Activated T-helper 9 cell treated with anti-CD3 and anti-CD28 coated beads, Interleukin-2, amount 50 U/mL, for 16 hours (primary cell): ENCODE measurements at regions not wholly inside any gene's neighbourhood (a gene's known extent, or its start where the extent isn't known, plus 50 kb on each side); places are given as distances from the start of the nearest gene placed in this dataset.

ENCODE experiments used
- DNase-seq: peaks from one replicate; pipeline ENCODE4 v3.0.0-alpha.2; 2020; ENCODE audit warnings: low read depth

- DNase-seq = no peak
Measured at GRCh38 chr10:79007421-79008319, 61.1 kb upstream of the ZMIZ1 start.

- DNase-seq = no peak
Measured at GRCh38 chr10:79009145-79009544, 59.6 kb upstream of the ZMIZ1 start.

GRCh38 chr10:79012567-79012966 is 56.2 kb upstream of the ZMIZ1 start:
- no peak for DNase-seq

- DNase-seq = no peak
Measured at GRCh38 chr10:79013406-79013987, 55.3 kb upstream of the ZMIZ1 start.

GRCh38 chr10:79014796-79015195 is 54.0 kb upstream of the ZMIZ1 start:
- DNase-seq = no peak

- no peak for DNase-seq
Measured at GRCh38 chr10:79017882-79018520, 50.8 kb upstream of the ZMIZ1 start.

GRCh38 chr10:79018521-79019011 is 50.2 kb upstream of the ZMIZ1 start:
- DNase-seq = no peak
